GM23338 (cell line): ENCODE measurements at regions not wholly inside any gene's neighbourhood (a gene's known extent, or its start where the extent isn't known, plus 50 kb on each side); places are given as distances from the start of the nearest gene placed in this dataset.

Experiments
- ATAC-seq: fragments of 200-7000 bp; cut with Tn5 transposase; 3 replicates; pipeline ENCODE4 v1.9.1; 2020
- DNase-seq: peaks from one replicate; pipeline ENCODE4 v3.0.0-alpha.2; 2015; ENCODE audit warnings: low spot score
- H2AFZ ChIP-seq: fragments of 200-600 bp; sonication (generic); 2 replicates; pipeline ENCODE4 v1.8.0; 2016; ENCODE audit warnings: antibody characterized with exemption, mild to moderate bottlenecking, moderate library complexity
- H3F3A ChIP-seq: fragments of 200-600 bp; sonication (generic); replicated peaks from 2 replicates; pipeline ENCODE4 v1.8.0; 2017; ENCODE audit warnings: antibody characterized with exemption, mixed run types, low read depth
- H3K27ac ChIP-seq: fragments of 200-600 bp; sonication (generic); 2 replicates; pipeline ENCODE4 v1.6.1; 2016; ENCODE audit warnings: low read depth
- H3K27me3 ChIP-seq: fragments of 200-600 bp; sonication (generic); 2 replicates; pipeline ENCODE4 v1.8.0; 2016; ENCODE audit warnings: mild to moderate bottlenecking, mixed run types, moderate library complexity; ENCODE audit not compliant: insufficient read depth
- H3K36me3 ChIP-seq: fragments of 200-600 bp; sonication (generic); 2 replicates; pipeline ENCODE4 v1.8.0; 2016; ENCODE audit warnings: mild to moderate bottlenecking; ENCODE audit not compliant: insufficient read depth
- H3K4me1 ChIP-seq: fragments of 200-600 bp; sonication (generic); 2 replicates; pipeline ENCODE4 v1.8.0; 2016; ENCODE audit warnings: mild to moderate bottlenecking, moderate library complexity; ENCODE audit not compliant: insufficient read depth
- H3K4me2 ChIP-seq: fragments of 200-600 bp; sonication (generic); 2 replicates; pipeline ENCODE4 v1.7.1; 2017; ENCODE audit warnings: mixed run types
- H3K4me3 ChIP-seq: fragments of 200-600 bp; sonication (generic); 2 replicates; pipeline ENCODE4 v1.6.1; 2016; ENCODE audit warnings: mixed run types
- H3K79me2 ChIP-seq: fragments of 200-600 bp; sonication (generic); replicated peaks from 2 replicates; pipeline ENCODE4 v1.8.0; 2017; ENCODE audit warnings: mild to moderate bottlenecking; ENCODE audit not compliant: insufficient read depth
- H3K9me2 ChIP-seq: fragments of 200-600 bp; sonication (generic); 2 replicates; pipeline ENCODE4 v1.8.0; 2017; ENCODE audit not compliant: insufficient read depth
- H4K20me1 ChIP-seq: fragments of 200-600 bp; sonication (generic); replicated peaks from 2 replicates; pipeline ENCODE4 v1.8.0; 2017; ENCODE audit warnings: mild to moderate bottlenecking; ENCODE audit not compliant: insufficient read depth
- H3K27ac Mint-ChIP-seq: 2 replicates; pipeline ENCODE4 v1.8.0; 2020; ENCODE audit warnings: inconsistent platforms, mild to moderate bottlenecking, moderate library complexity, mixed read lengths
- H3K27me3 Mint-ChIP-seq: 3 replicates; pipeline ENCODE4 v1.8.0; 2022; ENCODE audit warnings: low read depth, mild to moderate bottlenecking, moderate library complexity, mixed read lengths, inconsistent platforms; ENCODE audit not compliant: insufficient read depth, poor library complexity
- H3K36me3 Mint-ChIP-seq: 3 replicates; pipeline ENCODE4 v1.8.0; 2021; ENCODE audit warnings: low read depth, mild to moderate bottlenecking, inconsistent platforms, moderate library complexity, mixed read lengths
- H3K4me1 Mint-ChIP-seq: 3 replicates; pipeline ENCODE4 v1.8.0; 2020; ENCODE audit warnings: mild to moderate bottlenecking, inconsistent platforms, mixed read lengths
- H3K4me3 Mint-ChIP-seq: 3 replicates; pipeline ENCODE4 v1.8.0; 2021; ENCODE audit warnings: moderate library complexity, mild to moderate bottlenecking, inconsistent platforms, mixed read lengths
- H3K9me3 Mint-ChIP-seq: 3 replicates; pipeline ENCODE4 v1.8.0; 2020; ENCODE audit warnings: moderate library complexity, mild to moderate bottlenecking, inconsistent platforms, mixed read lengths
- CTCF ChIP-seq, 2 experiments: fragments of 200-600 bp in 1 of 2; sonication (generic) in 1 of 2; conservative IDR thresholded peaks; 2 replicates each; pipeline versions ENCODE4 v1.5.1 to v1.6.1; 2016 to 2017; ENCODE audit warnings: antibody characterized with exemption in 2 of 2, low read depth in 2 of 2, mild to moderate bottlenecking in 2 of 2, moderate library complexity in 1 of 2
- EZH2 ChIP-seq: fragments of 200-600 bp; sonication (generic); IDR thresholded peaks from one replicate; pipeline ENCODE4 v1.8.0; 2017; ENCODE audit warnings: antibody characterized with exemption, mild to moderate bottlenecking, low read depth; ENCODE audit not compliant: unreplicated experiment
- ZNF114 ChIP-seq: fragments of 250-450 bp; sonication (Bioruptor Pico); IDR thresholded peaks from 2 replicates; pipeline ENCODE4 v1.5.0; 2020; ENCODE audit warnings: mild to moderate bottlenecking, moderate library complexity
- TF ChIP-seq, protein P1 (sequence below): fragments of 250-450 bp; sonication (Bioruptor Pico); IDR thresholded peaks from 2 replicates; pipeline ENCODE4 v1.5.0; 2020; ENCODE audit warnings: mild to moderate bottlenecking, moderate library complexity
- TF ChIP-seq, protein P2 (sequence below): IDR thresholded peaks from 2 replicates; pipeline ENCODE4 v1.6.1; 2016; ENCODE audit warnings: antibody characterized with exemption

GRCh38 chr4:173769568-173769967, 239.5 kb upstream of the HAND2 start (continued):
- TF ChIP-seq, protein P1, sequence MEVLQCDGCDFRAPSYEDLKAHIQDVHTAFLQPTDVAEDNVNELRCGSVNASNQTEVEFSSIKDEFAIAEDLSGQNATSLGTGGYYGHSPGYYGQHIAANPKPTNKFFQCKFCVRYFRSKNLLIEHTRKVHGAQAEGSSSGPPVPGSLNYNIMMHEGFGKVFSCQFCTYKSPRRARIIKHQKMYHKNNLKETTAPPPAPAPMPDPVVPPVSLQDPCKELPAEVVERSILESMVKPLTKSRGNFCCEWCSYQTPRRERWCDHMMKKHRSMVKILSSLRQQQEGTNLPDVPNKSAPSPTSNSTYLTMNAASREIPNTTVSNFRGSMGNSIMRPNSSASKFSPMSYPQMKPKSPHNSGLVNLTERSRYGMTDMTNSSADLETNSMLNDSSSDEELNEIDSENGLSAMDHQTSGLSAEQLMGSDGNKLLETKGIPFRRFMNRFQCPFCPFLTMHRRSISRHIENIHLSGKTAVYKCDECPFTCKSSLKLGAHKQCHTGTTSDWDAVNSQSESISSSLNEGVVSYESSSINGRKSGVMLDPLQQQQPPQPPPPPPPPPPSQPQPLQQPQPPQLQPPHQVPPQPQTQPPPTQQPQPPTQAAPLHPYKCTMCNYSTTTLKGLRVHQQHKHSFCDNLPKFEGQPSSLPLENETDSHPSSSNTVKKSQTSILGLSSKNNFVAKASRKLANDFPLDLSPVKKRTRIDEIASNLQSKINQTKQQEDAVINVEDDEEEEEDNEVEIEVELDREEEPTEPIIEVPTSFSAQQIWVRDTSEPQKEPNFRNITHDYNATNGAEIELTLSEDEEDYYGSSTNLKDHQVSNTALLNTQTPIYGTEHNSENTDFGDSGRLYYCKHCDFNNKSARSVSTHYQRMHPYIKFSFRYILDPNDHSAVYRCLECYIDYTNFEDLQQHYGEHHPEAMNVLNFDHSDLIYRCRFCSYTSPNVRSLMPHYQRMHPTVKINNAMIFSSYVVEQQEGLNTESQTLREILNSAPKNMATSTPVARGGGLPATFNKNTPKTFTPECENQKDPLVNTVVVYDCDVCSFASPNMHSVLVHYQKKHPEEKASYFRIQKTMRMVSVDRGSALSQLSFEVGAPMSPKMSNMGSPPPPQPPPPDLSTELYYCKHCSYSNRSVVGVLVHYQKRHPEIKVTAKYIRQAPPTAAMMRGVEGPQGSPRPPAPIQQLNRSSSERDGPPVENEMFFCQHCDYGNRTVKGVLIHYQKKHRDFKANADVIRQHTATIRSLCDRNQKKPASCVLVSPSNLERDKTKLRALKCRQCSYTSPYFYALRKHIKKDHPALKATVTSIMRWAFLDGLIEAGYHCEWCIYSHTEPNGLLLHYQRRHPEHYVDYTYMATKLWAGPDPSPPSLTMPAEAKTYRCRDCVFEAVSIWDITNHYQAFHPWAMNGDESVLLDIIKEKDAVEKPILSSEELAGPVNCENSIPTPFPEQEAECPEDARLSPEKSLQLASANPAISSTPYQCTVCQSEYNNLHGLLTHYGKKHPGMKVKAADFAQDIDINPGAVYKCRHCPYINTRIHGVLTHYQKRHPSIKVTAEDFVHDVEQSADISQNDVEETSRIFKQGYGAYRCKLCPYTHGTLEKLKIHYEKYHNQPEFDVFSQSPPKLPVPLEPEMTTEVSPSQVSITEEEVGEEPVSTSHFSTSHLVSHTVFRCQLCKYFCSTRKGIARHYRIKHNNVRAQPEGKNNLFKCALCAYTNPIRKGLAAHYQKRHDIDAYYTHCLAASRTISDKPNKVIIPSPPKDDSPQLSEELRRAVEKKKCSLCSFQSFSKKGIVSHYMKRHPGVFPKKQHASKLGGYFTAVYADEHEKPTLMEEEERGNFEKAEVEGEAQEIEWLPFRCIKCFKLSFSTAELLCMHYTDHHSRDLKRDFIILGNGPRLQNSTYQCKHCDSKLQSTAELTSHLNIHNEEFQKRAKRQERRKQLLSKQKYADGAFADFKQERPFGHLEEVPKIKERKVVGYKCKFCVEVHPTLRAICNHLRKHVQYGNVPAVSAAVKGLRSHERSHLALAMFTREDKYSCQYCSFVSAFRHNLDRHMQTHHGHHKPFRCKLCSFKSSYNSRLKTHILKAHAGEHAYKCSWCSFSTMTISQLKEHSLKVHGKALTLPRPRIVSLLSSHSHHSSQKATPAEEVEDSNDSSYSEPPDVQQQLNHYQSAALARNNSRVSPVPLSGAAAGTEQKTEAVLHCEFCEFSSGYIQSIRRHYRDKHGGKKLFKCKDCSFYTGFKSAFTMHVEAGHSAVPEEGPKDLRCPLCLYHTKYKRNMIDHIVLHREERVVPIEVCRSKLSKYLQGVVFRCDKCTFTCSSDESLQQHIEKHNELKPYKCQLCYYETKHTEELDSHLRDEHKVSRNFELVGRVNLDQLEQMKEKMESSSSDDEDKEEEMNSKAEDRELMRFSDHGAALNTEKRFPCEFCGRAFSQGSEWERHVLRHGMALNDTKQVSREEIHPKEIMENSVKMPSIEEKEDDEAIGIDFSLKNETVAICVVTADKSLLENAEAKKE (CRISPR knock-in tag): no peak

GRCh38 chr4:173767650-173768049, 237.6 kb upstream of the HAND2 start:
- no peaks in the 10 kb centered on the region for H3K9me2 ChIP-seq
- no peaks in the 10 kb centered on the region for H3K36me3 ChIP-seq
- H3K79me2 ChIP-seq: no peaks in the 10 kb centered on the region
- H3K4me1 ChIP-seq: no peaks in the 10 kb centered on the region
- no peak overlapping the region for H3K4me2 ChIP-seq
- no peak overlapping the region for H3K4me3 ChIP-seq
- H3F3A ChIP-seq: no peaks in the 10 kb centered on the region
- ATAC-seq (no peak), DNase-seq (no peak)
- no peak overlapping the region for H3K4me3 Mint-ChIP-seq
- H3K27ac Mint-ChIP-seq: no peak overlapping the region
- H3K9me3 Mint-ChIP-seq: no peaks in the 10 kb centered on the region; the same call in 2 of the 3 replicates
- no peaks in the 10 kb centered on the region for H4K20me1 ChIP-seq
- H3K4me1 Mint-ChIP-seq: no peaks in the 10 kb centered on the region
- peaks cover 2% of the 10 kb centered on the region for H3K27me3 Mint-ChIP-seq
- H3K36me3 Mint-ChIP-seq: no peaks in the 10 kb centered on the region
- no peaks in the 10 kb centered on the region for H3K27me3 ChIP-seq
- H3K27ac ChIP-seq: no peak overlapping the region
- H2AFZ ChIP-seq: no peak overlapping the region
- no peak for TF ChIP-seq ZNF114 (CRISPR knock-in tag)
- TF ChIP-seq, protein P2, sequence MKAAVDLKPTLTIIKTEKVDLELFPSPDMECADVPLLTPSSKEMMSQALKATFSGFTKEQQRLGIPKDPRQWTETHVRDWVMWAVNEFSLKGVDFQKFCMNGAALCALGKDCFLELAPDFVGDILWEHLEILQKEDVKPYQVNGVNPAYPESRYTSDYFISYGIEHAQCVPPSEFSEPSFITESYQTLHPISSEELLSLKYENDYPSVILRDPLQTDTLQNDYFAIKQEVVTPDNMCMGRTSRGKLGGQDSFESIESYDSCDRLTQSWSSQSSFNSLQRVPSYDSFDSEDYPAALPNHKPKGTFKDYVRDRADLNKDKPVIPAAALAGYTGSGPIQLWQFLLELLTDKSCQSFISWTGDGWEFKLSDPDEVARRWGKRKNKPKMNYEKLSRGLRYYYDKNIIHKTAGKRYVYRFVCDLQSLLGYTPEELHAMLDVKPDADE: no peak
- TF ChIP-seq, protein P1 (CRISPR knock-in tag): no peak
- no peak for TF ChIP-seq EZH2
- no peak for TF ChIP-seq CTCF (conservative IDR thresholded peaks at IDR 0.05; ENCODE audit: low read depth in 2 of 2)
